DND-41 (cell line): ENCODE measurements at regions not wholly inside any gene's neighbourhood (a gene's known extent, or its start where the extent isn't known, plus 50 kb on each side); places are given as distances from the start of the nearest gene placed in this dataset.

ENCODE experiments used
- EZH2 ChIP-seq: IDR thresholded peaks from 3 replicates; pipeline ENCODE4 v1.6.1; 2012; ENCODE audit warnings: borderline replicate concordance, low read depth, mild to moderate bottlenecking, moderate library complexity, low read length, inconsistent platforms; ENCODE audit not compliant: severe bottlenecking
- TF ChIP-seq, protein P1 (sequence below): IDR thresholded peaks from 2 replicates; pipeline ENCODE4 v1.5.1; 2012; ENCODE audit warnings: borderline replicate concordance, low read length, moderate library complexity, mild to moderate bottlenecking; ENCODE audit not compliant: poor library complexity, severe bottlenecking; ENCODE audit errors: extremely low read depth

DNA sequence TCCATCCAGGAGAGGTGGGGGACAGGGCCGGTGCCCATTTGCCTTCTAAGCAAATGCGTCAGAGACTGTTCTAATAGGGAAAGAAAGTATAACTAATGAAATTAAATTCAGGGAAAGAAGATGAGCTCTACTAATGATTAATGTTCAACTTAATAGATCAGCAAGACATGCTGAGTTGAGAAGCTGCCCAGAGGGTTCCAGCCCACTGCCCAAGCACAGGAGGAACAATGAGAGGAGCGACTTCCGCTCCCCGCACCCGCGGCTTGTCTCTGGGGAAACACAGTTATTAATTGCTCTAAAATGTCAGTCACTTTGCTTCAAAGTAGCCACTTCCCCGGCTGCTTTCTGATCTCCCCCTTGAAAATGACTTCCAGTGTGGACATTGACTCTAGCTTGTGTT, 331.3 kb downstream of the UQCRFS1 start:
- TF ChIP-seq, protein P1, sequence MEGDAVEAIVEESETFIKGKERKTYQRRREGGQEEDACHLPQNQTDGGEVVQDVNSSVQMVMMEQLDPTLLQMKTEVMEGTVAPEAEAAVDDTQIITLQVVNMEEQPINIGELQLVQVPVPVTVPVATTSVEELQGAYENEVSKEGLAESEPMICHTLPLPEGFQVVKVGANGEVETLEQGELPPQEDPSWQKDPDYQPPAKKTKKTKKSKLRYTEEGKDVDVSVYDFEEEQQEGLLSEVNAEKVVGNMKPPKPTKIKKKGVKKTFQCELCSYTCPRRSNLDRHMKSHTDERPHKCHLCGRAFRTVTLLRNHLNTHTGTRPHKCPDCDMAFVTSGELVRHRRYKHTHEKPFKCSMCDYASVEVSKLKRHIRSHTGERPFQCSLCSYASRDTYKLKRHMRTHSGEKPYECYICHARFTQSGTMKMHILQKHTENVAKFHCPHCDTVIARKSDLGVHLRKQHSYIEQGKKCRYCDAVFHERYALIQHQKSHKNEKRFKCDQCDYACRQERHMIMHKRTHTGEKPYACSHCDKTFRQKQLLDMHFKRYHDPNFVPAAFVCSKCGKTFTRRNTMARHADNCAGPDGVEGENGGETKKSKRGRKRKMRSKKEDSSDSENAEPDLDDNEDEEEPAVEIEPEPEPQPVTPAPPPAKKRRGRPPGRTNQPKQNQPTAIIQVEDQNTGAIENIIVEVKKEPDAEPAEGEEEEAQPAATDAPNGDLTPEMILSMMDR: no peak
- no peak for TF ChIP-seq EZH2
